ENCODE measurements at regions not wholly inside any gene's neighbourhood (a gene's known extent, or its start where the extent isn't known, plus 50 kb on each side); places are given as distances from the start of the nearest gene placed in this dataset.
"Not testable (repeated sequence)": the region's sequence is repeated elsewhere in the genome, so short reads cannot be mapped to it uniquely, and the experiment has no call there.

DNA sequence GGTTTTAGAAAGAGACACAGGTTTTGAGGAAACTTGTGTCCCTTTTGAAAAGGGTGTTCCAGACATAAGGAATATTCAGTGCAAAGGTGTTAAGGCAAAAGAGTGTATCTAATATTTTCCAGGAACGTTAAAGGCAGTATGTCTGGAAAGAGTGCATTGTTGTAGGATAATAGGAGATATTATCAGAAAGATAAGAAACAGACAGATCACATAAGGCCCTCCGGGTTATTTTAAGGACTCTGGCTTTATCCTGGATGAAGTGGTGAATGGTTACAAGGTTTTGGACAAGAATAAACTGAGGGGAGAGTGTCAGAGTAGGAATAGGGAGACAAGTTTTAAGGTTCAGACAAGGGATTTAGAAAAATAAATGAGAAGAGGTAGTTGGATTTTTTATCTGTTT, 493.7 kb upstream of the GRM7 start:
- DNase-seq (ENCODE audit: low read depth in 4 of 6, low spot score in 6 of 6) = no peak
- Histone ChIP-seq H3K27ac (ENCODE audit: low read depth, low read length) (no peak overlapping the region), H3K36me3 (ENCODE audit: control insufficient read depth, insufficient read depth, low read length) (no peaks in the 10 kb centered on the region), H3K4me1 (ENCODE audit: control insufficient read depth, insufficient read depth, low read length) (no peaks in the 10 kb centered on the region), H3K4me3 (ENCODE audit: low read depth, low read length) (no peak overlapping the region), H3K27me3 (ENCODE audit: control insufficient read depth, insufficient read depth, low read length) (no peaks in the 10 kb centered on the region), H3K9me3 (ENCODE audit: control insufficient read depth, insufficient read depth, low read length) (no peaks in the 10 kb centered on the region)
- WGBS (ENCODE audit: insufficient coverage) = 100% methylated on average over 2 of the region's 2 CpGs

GRCh38 chr3:6392123-6392522, 468.8 kb upstream of the GRM7 start:
- H3K27ac ChIP-seq (ENCODE audit: low read depth, low read length) = no peak overlapping the region
- H3K4me3 ChIP-seq (ENCODE audit: low read depth, low read length) = no peak overlapping the region
- no peaks in the 10 kb centered on the region for H3K9me3 ChIP-seq (ENCODE audit: control insufficient read depth, insufficient read depth, low read length)
- no peaks in the 10 kb centered on the region for H3K36me3 ChIP-seq (ENCODE audit: control insufficient read depth, insufficient read depth, low read length)
- DNase-seq (ENCODE audit: low read depth in 4 of 6, low spot score in 6 of 6) = peak in 1 of 6 donors; percentile 40
- H3K4me1 ChIP-seq (ENCODE audit: control insufficient read depth, insufficient read depth, low read length) = no peaks in the 10 kb centered on the region
- WGBS (ENCODE audit: insufficient coverage) = 100% methylated on average over 1 of the region's 2 CpGs
- no peaks in the 10 kb centered on the region for H3K27me3 ChIP-seq (ENCODE audit: control insufficient read depth, insufficient read depth, low read length)

DNA sequence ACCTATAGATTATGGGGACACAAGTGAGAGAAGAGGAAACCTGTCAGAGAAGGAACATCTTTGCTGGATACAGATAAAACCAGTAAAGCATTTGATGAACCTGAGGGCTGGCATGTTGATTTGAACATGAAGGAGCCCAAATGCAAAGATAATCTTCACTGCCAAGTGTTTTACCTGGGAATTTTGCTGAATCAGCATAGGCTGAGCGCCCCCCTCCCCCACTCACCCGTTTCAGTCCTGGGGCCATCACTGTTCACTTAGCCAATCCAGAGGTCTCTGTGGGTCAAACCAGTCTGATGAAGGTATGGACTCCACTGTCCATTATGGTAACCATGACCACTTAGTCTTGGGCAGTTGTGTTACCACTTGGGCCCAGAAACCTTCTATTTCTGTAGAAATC, 466.0 kb upstream of the GRM7 start:
- Histone ChIP-seq H3K36me3 (ENCODE audit: control insufficient read depth, insufficient read depth, low read length) (no peaks in the 10 kb centered on the region), H3K4me3 (ENCODE audit: low read depth, low read length) (no peak overlapping the region), H3K4me1 (ENCODE audit: control insufficient read depth, insufficient read depth, low read length) (no peaks in the 10 kb centered on the region), H3K9me3 (ENCODE audit: control insufficient read depth, insufficient read depth, low read length) (no peaks in the 10 kb centered on the region), H3K27ac (ENCODE audit: low read depth, low read length) (no peak overlapping the region), H3K27me3 (ENCODE audit: control insufficient read depth, insufficient read depth, low read length) (no peaks in the 10 kb centered on the region)
- no CpG with 5 or more reads among the region's 2 CpGs for WGBS (ENCODE audit: insufficient coverage)
- DNase-seq (ENCODE audit: low read depth in 4 of 6, low spot score in 6 of 6) = no peak

DNA sequence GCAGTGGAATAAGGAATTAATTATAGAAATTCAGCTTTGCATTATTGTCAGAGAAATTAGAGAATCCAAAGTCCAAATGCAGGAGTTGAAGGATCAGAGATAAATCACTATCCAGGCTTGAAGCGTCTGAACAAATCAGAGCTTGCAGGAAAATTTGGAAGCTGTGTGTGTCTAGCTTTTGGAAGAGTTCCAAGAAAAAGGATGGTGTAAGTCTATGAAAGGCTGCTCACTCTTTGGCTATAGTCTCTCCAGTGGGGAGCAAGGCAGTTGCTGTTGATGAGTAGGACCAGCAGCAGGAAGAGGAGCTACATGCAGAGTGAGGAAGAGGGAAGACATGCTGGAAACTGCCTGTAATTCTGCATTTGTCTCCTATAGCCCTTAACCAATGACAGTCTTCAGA, 464.3 kb upstream of the GRM7 start:
- no peaks in the 10 kb centered on the region for H3K27me3 ChIP-seq (ENCODE audit: control insufficient read depth, insufficient read depth, low read length)

DNA sequence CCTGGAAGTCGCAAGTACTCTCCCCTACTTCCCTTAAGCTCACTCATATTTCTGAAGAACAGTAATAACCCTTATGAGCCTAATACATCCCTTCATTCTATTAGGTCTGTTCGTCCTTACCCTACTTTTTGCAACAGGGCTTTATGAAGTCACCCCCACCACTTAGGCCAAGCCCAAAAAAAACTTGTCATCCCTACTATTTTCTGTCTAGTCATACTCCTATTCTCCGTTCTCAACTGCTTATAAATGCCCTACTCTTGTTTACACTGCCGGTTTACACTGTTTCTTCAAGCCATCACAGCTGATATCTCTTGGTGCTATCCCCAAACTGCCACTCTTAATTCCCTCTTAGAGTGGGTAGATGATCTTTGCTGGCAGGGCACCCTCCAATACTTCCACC, 458.2 kb upstream of the GRM7 start:
- not testable (repeated sequence) for H3K9me3 ChIP-seq (ENCODE audit: control insufficient read depth, insufficient read depth, low read length); H3K27me3 ChIP-seq (ENCODE audit: control insufficient read depth, insufficient read depth, low read length); H3K4me1 ChIP-seq (ENCODE audit: control insufficient read depth, insufficient read depth, low read length); H3K36me3 ChIP-seq (ENCODE audit: control insufficient read depth, insufficient read depth, low read length); H3K27ac ChIP-seq (ENCODE audit: low read depth, low read length); DNase-seq (ENCODE audit: low read depth in 4 of 6, low spot score in 6 of 6); H3K4me3 ChIP-seq (ENCODE audit: low read depth, low read length)
- WGBS (ENCODE audit: insufficient coverage) = no CpG with 5 or more reads among the region's 4 CpGs

More for the DNA sequence above, 464.3 kb upstream of the GRM7 start:
- Histone ChIP-seq H3K27ac (ENCODE audit: low read depth, low read length) (no peak overlapping the region), H3K36me3 (ENCODE audit: control insufficient read depth, insufficient read depth, low read length) (no peaks in the 10 kb centered on the region), H3K4me3 (ENCODE audit: low read depth, low read length) (no peak overlapping the region), H3K4me1 (ENCODE audit: control insufficient read depth, insufficient read depth, low read length) (no peaks in the 10 kb centered on the region), H3K9me3 (ENCODE audit: control insufficient read depth, insufficient read depth, low read length) (no peaks in the 10 kb centered on the region)
- DNase-seq (ENCODE audit: low read depth in 4 of 6, low spot score in 6 of 6) = peak in 2 of 6 donors; percentile 61 to 63
- WGBS (ENCODE audit: insufficient coverage) = 24% methylated on average over 1 of the region's 1 CpG

DNA sequence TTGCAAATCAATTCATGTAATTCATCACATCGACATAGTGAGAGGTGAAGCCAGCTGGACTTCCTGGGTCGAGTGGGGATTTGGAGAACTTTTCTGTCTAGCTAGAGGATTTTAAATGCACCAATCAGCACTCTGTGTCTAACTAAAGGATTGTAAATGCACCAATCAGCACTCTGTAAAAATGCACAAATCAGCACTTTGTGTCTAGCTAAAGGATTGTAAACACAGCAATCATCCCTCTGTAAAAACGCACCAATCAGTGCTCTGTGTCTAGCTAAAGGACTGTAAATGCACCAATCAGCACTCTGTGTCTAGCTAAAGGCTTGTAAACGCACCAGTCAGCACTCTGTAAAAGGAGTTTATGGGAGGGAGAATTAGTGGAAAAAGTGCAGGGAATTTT, 454.0 kb upstream of the GRM7 start:
- H3K36me3 ChIP-seq (ENCODE audit: control insufficient read depth, insufficient read depth, low read length); H3K27me3 ChIP-seq (ENCODE audit: control insufficient read depth, insufficient read depth, low read length); H3K4me1 ChIP-seq (ENCODE audit: control insufficient read depth, insufficient read depth, low read length); DNase-seq (ENCODE audit: low read depth in 4 of 6, low spot score in 6 of 6); H3K27ac ChIP-seq (ENCODE audit: low read depth, low read length); H3K9me3 ChIP-seq (ENCODE audit: control insufficient read depth, insufficient read depth, low read length); H3K4me3 ChIP-seq (ENCODE audit: low read depth, low read length): not testable (repeated sequence)
- WGBS (ENCODE audit: insufficient coverage) = 100% methylated on average over 1 of the region's 4 CpGs

DNA sequence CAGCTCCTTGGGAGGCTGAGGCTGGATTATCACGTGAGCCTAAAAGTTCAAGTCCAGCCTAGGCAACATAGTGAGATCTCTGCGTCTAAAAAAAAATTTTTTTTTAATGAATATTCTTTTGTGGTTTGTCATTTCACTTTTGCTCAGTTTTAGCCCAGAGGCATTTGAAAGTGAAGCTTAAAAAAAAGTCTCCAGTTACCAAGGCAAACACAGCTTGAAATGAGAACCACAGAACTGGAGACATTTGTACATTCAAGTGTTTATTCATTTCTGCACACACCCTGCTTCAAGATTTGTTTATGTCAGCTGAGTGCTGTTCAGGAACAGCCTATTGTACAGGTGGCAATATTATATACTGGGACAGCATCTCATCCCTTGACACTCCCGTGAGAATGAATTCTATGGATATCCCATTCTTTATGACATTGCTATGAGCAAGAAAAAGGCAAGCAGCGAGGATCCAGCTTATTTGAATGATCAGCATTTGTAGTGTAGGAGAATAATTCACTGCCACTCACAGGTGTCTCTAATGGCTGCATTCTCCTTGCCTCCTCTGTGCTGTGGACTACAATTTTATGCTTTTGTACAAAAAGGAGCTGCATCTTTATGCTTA, 444.8 kb upstream of the GRM7 start:
- H3K27ac ChIP-seq (ENCODE audit: low read depth, low read length) = no peak overlapping the region
- no peaks in the 10 kb centered on the region for H3K27me3 ChIP-seq (ENCODE audit: control insufficient read depth, insufficient read depth, low read length)
- H3K9me3 ChIP-seq (ENCODE audit: control insufficient read depth, insufficient read depth, low read length) = no peaks in the 10 kb centered on the region
- no peaks in the 10 kb centered on the region for H3K36me3 ChIP-seq (ENCODE audit: control insufficient read depth, insufficient read depth, low read length)
- H3K4me1 ChIP-seq (ENCODE audit: control insufficient read depth, insufficient read depth, low read length) = no peaks in the 10 kb centered on the region
- no CpG with 5 or more reads among the region's 4 CpGs for WGBS (ENCODE audit: insufficient coverage)
- no peak overlapping the region for H3K4me3 ChIP-seq (ENCODE audit: low read depth, low read length)
- DNase-seq (ENCODE audit: low read depth in 4 of 6, low spot score in 6 of 6) = peak in 1 of 6 donors; percentile 11

DNA sequence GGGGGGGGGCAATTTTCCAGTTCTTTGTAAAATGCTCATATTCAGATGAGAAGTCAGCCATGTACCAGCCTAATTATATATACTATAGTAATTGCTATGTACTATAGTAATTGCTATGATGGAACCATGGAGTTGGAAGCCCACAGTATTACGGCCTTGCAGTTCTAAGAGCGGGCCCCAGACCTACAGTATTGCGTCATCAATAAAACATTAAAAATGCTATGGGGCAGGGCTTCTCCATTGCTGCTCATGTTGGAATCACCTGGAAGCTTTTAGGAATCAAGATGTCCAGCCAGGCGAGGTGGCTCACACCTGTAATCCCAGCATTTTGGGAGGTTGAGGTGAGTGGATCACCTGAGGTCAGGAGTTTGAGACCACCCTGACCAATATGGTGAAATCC, 443.7 kb upstream of the GRM7 start:
- Histone ChIP-seq H3K4me3 (ENCODE audit: low read depth, low read length) (no peak overlapping the region), H3K27ac (ENCODE audit: low read depth, low read length) (no peak overlapping the region), H3K27me3 (ENCODE audit: control insufficient read depth, insufficient read depth, low read length) (no peaks in the 10 kb centered on the region), H3K9me3 (ENCODE audit: control insufficient read depth, insufficient read depth, low read length) (no peaks in the 10 kb centered on the region), H3K36me3 (ENCODE audit: control insufficient read depth, insufficient read depth, low read length) (no peaks in the 10 kb centered on the region), H3K4me1 (ENCODE audit: control insufficient read depth, insufficient read depth, low read length) (no peaks in the 10 kb centered on the region)
- no peak for DNase-seq (ENCODE audit: low read depth in 4 of 6, low spot score in 6 of 6)
- 100% methylated on average over 3 of the region's 4 CpGs for WGBS (ENCODE audit: insufficient coverage)

- Histone ChIP-seq H3K9me3 (ENCODE audit: control insufficient read depth, insufficient read depth, low read length) (no peaks in the 10 kb centered on the region), H3K27ac (ENCODE audit: low read depth, low read length) (no peak overlapping the region), H3K27me3 (ENCODE audit: control insufficient read depth, insufficient read depth, low read length) (no peaks in the 10 kb centered on the region), H3K4me3 (ENCODE audit: low read depth, low read length) (no peak overlapping the region), H3K36me3 (ENCODE audit: control insufficient read depth, insufficient read depth, low read length) (no peaks in the 10 kb centered on the region), H3K4me1 (ENCODE audit: control insufficient read depth, insufficient read depth, low read length) (no peaks in the 10 kb centered on the region)
- 100% methylated on average over 1 of the region's 1 CpG for WGBS (ENCODE audit: insufficient coverage)
- DNase-seq (ENCODE audit: low read depth in 4 of 6, low spot score in 6 of 6) = no peak
Measured at GRCh38 chr3:6418485-6418884, 442.4 kb upstream of the GRM7 start.

- Histone ChIP-seq H3K27ac (ENCODE audit: low read depth, low read length) (no peak overlapping the region), H3K4me3 (ENCODE audit: low read depth, low read length) (no peak overlapping the region), H3K4me1 (ENCODE audit: control insufficient read depth, insufficient read depth, low read length) (no peaks in the 10 kb centered on the region), H3K27me3 (ENCODE audit: control insufficient read depth, insufficient read depth, low read length) (no peaks in the 10 kb centered on the region), H3K9me3 (ENCODE audit: control insufficient read depth, insufficient read depth, low read length) (no peaks in the 10 kb centered on the region), H3K36me3 (ENCODE audit: control insufficient read depth, insufficient read depth, low read length) (no peaks in the 10 kb centered on the region)
- WGBS (ENCODE audit: insufficient coverage) = no CpG with 5 or more reads among the region's 4 CpGs
- no peak for DNase-seq (ENCODE audit: low read depth in 4 of 6, low spot score in 6 of 6)
Measured at GRCh38 chr3:6421666-6422445, 439.1 kb upstream of the GRM7 start.
